Transverse colon (tissue), 3 donors: ENCODE measurements at regions not wholly inside any gene's neighbourhood (a gene's known extent, or its start where the extent isn't known, plus 50 kb on each side); places are given as distances from the start of the nearest gene placed in this dataset.

Source experiments
- CTCF ChIP-seq, 5 experiments: fragments of 200-600 bp in 3 of 5; fragments of 450-650 bp in 2 of 5; sonication (generic) in 3 of 5; IDR thresholded peaks; 1 replicate in 2 of 5; 2 replicates in 3 of 5; pipeline ENCODE4 v1.5.1; 2016 to 2017; ENCODE audit warnings: antibody characterized with exemption in 5 of 5, inconsistent platforms in 3 of 5, mild to moderate bottlenecking in 2 of 5, moderate library complexity in 1 of 5
- EP300 ChIP-seq: sonication (generic); formaldehyde crosslinking; IDR thresholded peaks from one replicate; pipeline ENCODE4 v1.6.1; 2017; ENCODE audit warnings: antibody characterized with exemption, low read depth

- no peak for TF ChIP-seq CTCF (IDR thresholded peaks at IDR 0.05)
- TF ChIP-seq EP300 = no peak
Observed at GRCh38 chr6:9233226-9233625, 797.9 kb upstream of the SLC35B3 start.
